Prostate gland (tissue), 2 donors: ENCODE measurements at regions not wholly inside any gene's neighbourhood (a gene's known extent, or its start where the extent isn't known, plus 50 kb on each side); places are given as distances from the start of the nearest gene placed in this dataset.
"Not testable (repeated sequence)": the region's sequence is repeated elsewhere in the genome, so short reads cannot be mapped to it uniquely, and the experiment has no call there.

ENCODE experiments used
- CTCF ChIP-seq, 4 experiments: fragments of 200-600 bp in 2 of 4; fragments of 450-650 bp in 2 of 4; sonication (generic) in 2 of 4; IDR thresholded peaks; 1 replicate in 3 of 4; 2 replicates in 1 of 4; pipeline ENCODE4 v1.5.1; 2016 to 2019; ENCODE audit warnings: antibody characterized with exemption in 4 of 4, mild to moderate bottlenecking in 2 of 4, moderate library complexity in 2 of 4
- POLR2A ChIP-seq: fragments of 450-650 bp; IDR thresholded peaks from one replicate; pipeline ENCODE4 v1.6.1; 2016; ENCODE audit warnings: antibody characterized with exemption, mild to moderate bottlenecking
- POLR2AphosphoS5 ChIP-seq: sonication (generic); formaldehyde crosslinking; IDR thresholded peaks from one replicate; pipeline ENCODE4 v1.6.1; 2017; ENCODE audit warnings: antibody characterized with exemption

GRCh38 chr6:27788376-27788775 lies 123.8 kb downstream of the OR2B2 start:
- TF ChIP-seq CTCF (IDR thresholded peaks at IDR 0.05); POLR2A; POLR2AphosphoS5: not testable (repeated sequence)
